HEK293 (cell line): ENCODE measurements at regions not wholly inside any gene's neighbourhood (a gene's known extent, or its start where the extent isn't known, plus 50 kb on each side); places are given as distances from the start of the nearest gene placed in this dataset.

Experiments
- CTCF ChIA-PET: fragments of 350-600 bp; formaldehyde crosslinking; extraction: SDS; loops from one replicate; lab custom pipeline; 2021; ENCODE audit warnings: antibody characterized with exemption; lab: Yijun Ruan, JAX
- POLR2A ChIA-PET: fragments of 300-600 bp; formaldehyde crosslinking; extraction: SDS; loops from one replicate; lab custom pipeline; 2020; ENCODE audit warnings: antibody characterized with exemption, inconsistent platforms; lab: Yijun Ruan, JAX
- H3K27ac ChIP-seq: fragments of 200-500 bp; sonication (Bioruptor generic); 2 replicates; pipeline ENCODE4 v1.5.1; 2014; ENCODE audit warnings: low read depth, low read length, control low read depth, inconsistent platforms; ENCODE audit errors: extremely low read depth
- H3K36me3 ChIP-seq, 2 experiments: fragments of 200-500 bp in 1 of 2; sonication (Bioruptor generic) in 1 of 2; 1 replicate in 1 of 2; 2 replicates in 1 of 2; pipeline ENCODE4 v1.5.1; 2014 to 2017; ENCODE audit warnings: inconsistent platforms in 2 of 2, low read length in 2 of 2; ENCODE audit not compliant: control insufficient read depth in 2 of 2, insufficient read depth in 1 of 2
- H3K4me1 ChIP-seq: fragments of 200-500 bp; sonication (Bioruptor generic); 2 replicates; pipeline ENCODE4 v1.5.1; 2014; ENCODE audit warnings: mild to moderate bottlenecking, low read length, inconsistent platforms; ENCODE audit not compliant: control insufficient read depth, insufficient read depth
- H3K4me3 ChIP-seq: 2 replicates; pipeline ENCODE4 v1.5.1; 2011; ENCODE audit warnings: low read depth, mild to moderate bottlenecking, control low read depth, low read length, moderate library complexity
- H3K9me3 ChIP-seq: fragments of 200-500 bp; sonication (Bioruptor generic); 2 replicates; pipeline ENCODE4 v1.5.1; 2014; ENCODE audit warnings: low read depth, low read length, inconsistent platforms; ENCODE audit not compliant: control insufficient read depth, insufficient read depth
- ATF2 ChIP-seq: fragments of 450-650 bp; formaldehyde crosslinking; IDR thresholded peaks from 2 replicates; pipeline ENCODE4 v1.5.1; 2016; ENCODE audit warnings: missing biosample characterization, missing genetic modification characterization, low read depth
- HOXD13 ChIP-seq: sonication (generic); formaldehyde crosslinking; IDR thresholded peaks from 2 replicates; pipeline ENCODE4 v1.8.0; 2022; ENCODE audit warnings: missing genetic modification reagents, borderline replicate concordance
- KLF1 ChIP-seq: fragments of 450-650 bp; formaldehyde crosslinking; IDR thresholded peaks from 2 replicates; pipeline ENCODE4 v1.5.1; 2016; ENCODE audit warnings: missing biosample characterization, missing genetic modification characterization
- KLF8 ChIP-seq: fragments of 450-650 bp; formaldehyde crosslinking; IDR thresholded peaks from 2 replicates; pipeline ENCODE4 v1.5.1; 2016; ENCODE audit warnings: missing biosample characterization, missing genetic modification characterization
- MZF1 ChIP-seq: fragments of 450-650 bp; formaldehyde crosslinking; IDR thresholded peaks from 2 replicates; pipeline ENCODE4 v1.5.1; 2017; ENCODE audit warnings: missing biosample characterization, missing genetic modification characterization, borderline replicate concordance
- SETDB1 ChIP-seq: IDR thresholded peaks from one replicate; pipeline ENCODE4 v1.6.1; 2017; ENCODE audit warnings: mild to moderate bottlenecking, low read length, moderate library complexity, mixed read lengths; ENCODE audit not compliant: insufficient read length
- TCF7L2 ChIP-seq: IDR thresholded peaks from 2 replicates; pipeline ENCODE4 v1.6.1; 2011; ENCODE audit warnings: low read depth, mild to moderate bottlenecking, inconsistent platforms, low read length, moderate library complexity, borderline replicate concordance
- ZBTB20 ChIP-seq: fragments of 450-650 bp; formaldehyde crosslinking; IDR thresholded peaks from 2 replicates; pipeline ENCODE4 v1.5.1; 2016; ENCODE audit warnings: missing biosample characterization, missing genetic modification characterization
- ZBTB48 ChIP-seq: fragments of 450-650 bp; formaldehyde crosslinking; IDR thresholded peaks from 2 replicates; pipeline ENCODE4 v1.5.1; 2016; ENCODE audit warnings: missing biosample characterization, missing genetic modification characterization
- ZIC2 ChIP-seq: fragments of 450-650 bp; formaldehyde crosslinking; IDR thresholded peaks from 2 replicates; pipeline ENCODE4 v1.5.1; 2016; ENCODE audit warnings: missing biosample characterization, missing genetic modification characterization
- ZNF114 ChIP-seq: fragments of 450-650 bp; formaldehyde crosslinking; IDR thresholded peaks from 2 replicates; pipeline ENCODE4 v1.5.0; 2017; ENCODE audit warnings: missing biosample characterization, missing genetic modification characterization
- ZNF146 ChIP-seq: fragments of 450-650 bp; formaldehyde crosslinking; IDR thresholded peaks from 2 replicates; pipeline ENCODE4 v1.5.1; 2016; ENCODE audit warnings: missing biosample characterization, missing genetic modification characterization
- ZNF2 ChIP-seq: fragments of 450-650 bp; formaldehyde crosslinking; IDR thresholded peaks from 2 replicates; pipeline ENCODE4 v1.5.1; 2016; ENCODE audit warnings: missing biosample characterization, missing genetic modification characterization
- ZNF335 ChIP-seq: fragments of 450-650 bp; formaldehyde crosslinking; conservative IDR thresholded peaks from 2 replicates; pipeline ENCODE4 v1.5.1; 2016; ENCODE audit warnings: missing biosample characterization, missing genetic modification characterization
- ZNF416 ChIP-seq: fragments of 450-650 bp; formaldehyde crosslinking; IDR thresholded peaks from 2 replicates; pipeline ENCODE4 v1.5.1; 2016; ENCODE audit warnings: missing biosample characterization, missing genetic modification characterization
- ZNF48 ChIP-seq: fragments of 450-650 bp; formaldehyde crosslinking; IDR thresholded peaks from 2 replicates; pipeline ENCODE4 v1.5.1; 2016; ENCODE audit warnings: missing biosample characterization, missing genetic modification characterization
- ZNF529 ChIP-seq: fragments of 450-650 bp; formaldehyde crosslinking; IDR thresholded peaks from 2 replicates; pipeline ENCODE4 v1.5.1; 2017; ENCODE audit warnings: missing genetic modification characterization, missing biosample characterization; ENCODE audit not compliant: insufficient replicate concordance
- ZNF585B ChIP-seq: fragments of 450-650 bp; formaldehyde crosslinking; IDR thresholded peaks from 2 replicates; pipeline ENCODE4 v1.5.1; 2016; ENCODE audit warnings: missing biosample characterization, missing genetic modification characterization
- ZNF677 ChIP-seq: fragments of 450-650 bp; IDR thresholded peaks from 2 replicates; pipeline ENCODE4 v1.5.0; 2018; ENCODE audit warnings: missing biosample characterization, mild to moderate bottlenecking, missing genetic modification characterization, moderate library complexity
- ZNF777 ChIP-seq: fragments of 450-650 bp; formaldehyde crosslinking; IDR thresholded peaks from 2 replicates; pipeline ENCODE4 v1.5.1; 2017; ENCODE audit warnings: missing biosample characterization, missing genetic modification characterization, borderline replicate concordance
- ZNF785 ChIP-seq: fragments of 450-650 bp; formaldehyde crosslinking; IDR thresholded peaks from 2 replicates; pipeline ENCODE4 v1.5.1; 2016; ENCODE audit warnings: missing biosample characterization, missing genetic modification characterization
- ZNF791 ChIP-seq: fragments of 450-650 bp; formaldehyde crosslinking; IDR thresholded peaks from 2 replicates; pipeline ENCODE4 v1.5.1; 2016; ENCODE audit warnings: missing biosample characterization, missing genetic modification characterization
- ZSCAN23 ChIP-seq: fragments of 450-650 bp; formaldehyde crosslinking; IDR thresholded peaks from 2 replicates; pipeline ENCODE4 v1.5.1; 2016; ENCODE audit warnings: missing biosample characterization, missing genetic modification characterization
- TF ChIP-seq, protein P1 (sequence below): fragments of 450-650 bp; IDR thresholded peaks from 2 replicates; pipeline ENCODE4 v1.5.1; 2018; ENCODE audit warnings: missing biosample characterization, mild to moderate bottlenecking, missing genetic modification characterization

- TF ChIP-seq ATF2 (tag by site-specific recombination) (no peak), ZNF777 (tag by site-specific recombination) (no peak), ZBTB20 (tag by site-specific recombination) (no peak), ZNF677 (tag by site-specific recombination) (no peak)
Measured at GRCh38 chr3:178181088-178181487, 355.1 kb upstream of the KCNMB2 start (continued).

- POLR2A ChIA-PET = no interaction called here
- H3K4me1 ChIP-seq = no peaks in the 10 kb centered on the region
- CTCF ChIA-PET = interaction anchor here (0.6 kb wide), 1 partner anchor 195 kb away, joined by 4 read pairs; no protein-coding TSS in a partner anchor
Measured at GRCh38 chr3:178181784-178182183, 354.5 kb upstream of the KCNMB2 start.

GRCh38 chr3:178182337-178182779, 353.9 kb upstream of the KCNMB2 start:
- no peaks in the 10 kb centered on the region for H3K36me3 ChIP-seq
- H3K27ac ChIP-seq = no peak overlapping the region
- H3K4me1 ChIP-seq = no peaks in the 10 kb centered on the region
- ChIA-PET CTCF (no interaction called here), POLR2A (no interaction called here)
- TF ChIP-seq ZIC2 (tag by site-specific recombination) (0 out of 2 replicates have a peak, but pooled peaks have one; percentile 23), ZNF791 (tag by site-specific recombination) (no peak), KLF8 (tag by site-specific recombination) (no peak), ZNF335 (peak; percentile 53; the same call in 1 of the 2 replicates)
- no peak overlapping the region for H3K4me3 ChIP-seq
- H3K9me3 ChIP-seq = no peaks in the 10 kb centered on the region

More at GRCh38 chr3:178181784-178182183, 354.5 kb upstream of the KCNMB2 start:
- Histone ChIP-seq H3K9me3 (no peaks in the 10 kb centered on the region), H3K36me3 (no peaks in the 10 kb centered on the region), H3K27ac (no peak overlapping the region), H3K4me3 (no peak overlapping the region)
- TF ChIP-seq ZBTB48 (tag by site-specific recombination) (no peak), MZF1 (tag by site-specific recombination) (no peak), ZSCAN23 (tag by site-specific recombination) (no peak), ZNF785 (tag by site-specific recombination) (no peak), HOXD13 (CRISPR knock-in tag) (no peak), ZNF146 (no peak), TCF7L2 (no peak)
- TF ChIP-seq, protein P1, sequence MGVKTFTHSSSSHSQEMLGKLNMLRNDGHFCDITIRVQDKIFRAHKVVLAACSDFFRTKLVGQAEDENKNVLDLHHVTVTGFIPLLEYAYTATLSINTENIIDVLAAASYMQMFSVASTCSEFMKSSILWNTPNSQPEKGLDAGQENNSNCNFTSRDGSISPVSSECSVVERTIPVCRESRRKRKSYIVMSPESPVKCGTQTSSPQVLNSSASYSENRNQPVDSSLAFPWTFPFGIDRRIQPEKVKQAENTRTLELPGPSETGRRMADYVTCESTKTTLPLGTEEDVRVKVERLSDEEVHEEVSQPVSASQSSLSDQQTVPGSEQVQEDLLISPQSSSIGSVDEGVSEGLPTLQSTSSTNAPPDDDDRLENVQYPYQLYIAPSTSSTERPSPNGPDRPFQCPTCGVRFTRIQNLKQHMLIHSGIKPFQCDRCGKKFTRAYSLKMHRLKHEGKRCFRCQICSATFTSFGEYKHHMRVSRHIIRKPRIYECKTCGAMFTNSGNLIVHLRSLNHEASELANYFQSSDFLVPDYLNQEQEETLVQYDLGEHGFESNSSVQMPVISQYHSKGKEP = no peak

DNA sequence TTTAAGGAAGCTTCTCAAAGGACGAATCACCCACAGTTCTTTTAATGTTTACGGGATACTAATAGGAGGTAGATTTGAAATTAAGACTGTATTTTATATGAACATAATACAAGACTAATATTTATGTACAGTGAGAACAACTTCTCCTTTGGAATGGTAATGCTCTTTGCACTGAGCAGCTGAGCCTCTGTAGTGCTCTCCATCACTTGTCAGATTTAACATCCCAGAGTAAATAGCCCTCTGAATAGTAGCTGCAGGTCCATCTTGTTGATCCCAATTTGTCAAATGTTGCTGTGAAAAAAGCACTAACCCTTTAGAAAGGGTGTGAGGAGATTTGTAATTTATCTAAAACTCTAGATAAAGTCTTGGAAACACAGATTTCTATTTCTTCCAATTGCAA, 351.4 kb upstream of the KCNMB2 start:
- Histone ChIP-seq H3K36me3 (no peaks in the 10 kb centered on the region), H3K9me3 (no peaks in the 10 kb centered on the region), H3K4me3 (no peak overlapping the region), H3K4me1 (no peaks in the 10 kb centered on the region), H3K27ac (no peak overlapping the region)
- CTCF ChIA-PET = no interaction called here
- POLR2A ChIA-PET = no interaction called here
- no peak for TF ChIP-seq ZNF585B (tag by site-specific recombination)
- no peak for TF ChIP-seq ZNF777 (tag by site-specific recombination)
- no peak for TF ChIP-seq ZNF114 (tag by site-specific recombination)
- TF ChIP-seq KLF1 (tag by site-specific recombination) = no peak
- no peak for TF ChIP-seq ZNF48
- no peak for TF ChIP-seq SETDB1
- TF ChIP-seq ZNF146 = no peak
- TF ChIP-seq ZNF529 (tag by site-specific recombination) = no peak
- no peak for TF ChIP-seq ZNF416 (tag by site-specific recombination)
- no peak for TF ChIP-seq ZNF2 (tag by site-specific recombination)
